Fibroblast of villous mesenchyme (primary cell): ENCODE measurements at regions not wholly inside any gene's neighbourhood (a gene's known extent, or its start where the extent isn't known, plus 50 kb on each side); places are given as distances from the start of the nearest gene placed in this dataset.

Experiments used
- DNase-seq: peaks from one replicate; pipeline ENCODE4 v3.0.0-alpha.2; 2010; ENCODE audit warnings: low read depth
- H3K4me3 ChIP-seq: 2 replicates; pipeline ENCODE4 v1.5.1; 2011; ENCODE audit warnings: low read depth, mild to moderate bottlenecking, low read length
- TF ChIP-seq, protein P1 (sequence below): IDR thresholded peaks from 2 replicates; pipeline ENCODE4 v1.5.1; 2012; ENCODE audit warnings: low read depth, mild to moderate bottlenecking, low read length; ENCODE audit not compliant: insufficient read depth

DNA sequence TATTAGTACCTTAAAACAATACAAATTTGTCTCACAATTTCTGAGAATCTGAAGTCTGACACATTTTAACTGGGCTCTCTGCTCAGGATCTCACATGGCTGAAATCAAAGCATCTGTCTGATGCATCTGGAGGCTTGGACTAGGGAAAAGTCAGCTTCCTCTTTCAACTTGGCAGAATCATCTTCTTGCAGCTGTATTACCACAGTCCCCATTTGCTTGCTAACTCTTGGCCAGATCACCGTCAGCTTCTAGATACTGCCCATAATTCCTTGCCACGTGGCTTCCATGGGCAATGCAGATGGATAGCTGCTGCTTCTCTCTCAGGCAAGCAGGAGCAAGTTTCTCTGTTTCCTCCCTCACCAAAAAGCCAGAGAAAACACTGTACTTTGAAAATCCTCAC, 1106.4 kb upstream of the CITED2 start:
- peak; percentile 47 for DNase-seq
- no peak overlapping the region for H3K4me3 ChIP-seq
- TF ChIP-seq, protein P1, sequence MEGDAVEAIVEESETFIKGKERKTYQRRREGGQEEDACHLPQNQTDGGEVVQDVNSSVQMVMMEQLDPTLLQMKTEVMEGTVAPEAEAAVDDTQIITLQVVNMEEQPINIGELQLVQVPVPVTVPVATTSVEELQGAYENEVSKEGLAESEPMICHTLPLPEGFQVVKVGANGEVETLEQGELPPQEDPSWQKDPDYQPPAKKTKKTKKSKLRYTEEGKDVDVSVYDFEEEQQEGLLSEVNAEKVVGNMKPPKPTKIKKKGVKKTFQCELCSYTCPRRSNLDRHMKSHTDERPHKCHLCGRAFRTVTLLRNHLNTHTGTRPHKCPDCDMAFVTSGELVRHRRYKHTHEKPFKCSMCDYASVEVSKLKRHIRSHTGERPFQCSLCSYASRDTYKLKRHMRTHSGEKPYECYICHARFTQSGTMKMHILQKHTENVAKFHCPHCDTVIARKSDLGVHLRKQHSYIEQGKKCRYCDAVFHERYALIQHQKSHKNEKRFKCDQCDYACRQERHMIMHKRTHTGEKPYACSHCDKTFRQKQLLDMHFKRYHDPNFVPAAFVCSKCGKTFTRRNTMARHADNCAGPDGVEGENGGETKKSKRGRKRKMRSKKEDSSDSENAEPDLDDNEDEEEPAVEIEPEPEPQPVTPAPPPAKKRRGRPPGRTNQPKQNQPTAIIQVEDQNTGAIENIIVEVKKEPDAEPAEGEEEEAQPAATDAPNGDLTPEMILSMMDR = no peak

DNA sequence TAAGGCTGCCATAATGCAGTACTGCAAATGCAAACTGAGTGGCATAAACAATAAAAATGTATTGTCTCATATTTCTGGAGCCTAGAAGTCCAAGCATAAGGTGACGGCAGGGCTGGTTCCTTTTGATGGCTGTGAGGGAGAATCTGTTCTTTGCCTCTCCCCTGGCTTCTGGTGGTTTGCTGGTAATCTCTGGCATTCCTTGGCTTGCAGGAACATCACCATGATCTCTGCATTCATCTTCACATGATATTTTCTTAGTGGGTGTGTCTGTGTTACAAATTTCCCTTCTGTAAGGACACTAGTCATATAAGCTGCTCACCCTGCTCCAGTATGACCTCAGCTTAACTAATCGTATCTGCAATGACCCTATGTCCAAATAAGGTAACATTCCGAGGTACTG, 1104.2 kb upstream of the CITED2 start:
- no peak for DNase-seq
- TF ChIP-seq, protein P1 = no peak

DNA sequence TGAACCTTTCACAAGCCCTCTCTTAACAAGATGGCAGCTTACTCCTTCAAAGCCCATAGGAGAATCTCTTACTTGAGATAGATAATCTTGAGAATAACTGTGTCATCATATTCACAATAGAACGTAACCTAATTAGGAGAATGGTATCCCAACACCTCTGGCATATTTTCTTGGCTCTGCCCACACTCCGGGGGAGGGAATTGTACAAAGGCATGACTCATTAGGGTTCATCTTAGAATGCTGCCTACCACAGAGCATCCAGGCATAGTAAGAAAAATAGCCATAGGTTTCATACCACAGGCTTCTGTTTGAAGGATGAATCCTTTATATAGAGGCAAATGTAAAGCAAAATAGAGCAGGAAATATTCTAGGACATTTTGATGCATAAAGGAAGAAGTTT, 1100.6 kb upstream of the CITED2 start:
- TF ChIP-seq, protein P1 = no peak

More for the DNA sequence above, 1104.2 kb upstream of the CITED2 start:
- no peak overlapping the region for H3K4me3 ChIP-seq

DNA sequence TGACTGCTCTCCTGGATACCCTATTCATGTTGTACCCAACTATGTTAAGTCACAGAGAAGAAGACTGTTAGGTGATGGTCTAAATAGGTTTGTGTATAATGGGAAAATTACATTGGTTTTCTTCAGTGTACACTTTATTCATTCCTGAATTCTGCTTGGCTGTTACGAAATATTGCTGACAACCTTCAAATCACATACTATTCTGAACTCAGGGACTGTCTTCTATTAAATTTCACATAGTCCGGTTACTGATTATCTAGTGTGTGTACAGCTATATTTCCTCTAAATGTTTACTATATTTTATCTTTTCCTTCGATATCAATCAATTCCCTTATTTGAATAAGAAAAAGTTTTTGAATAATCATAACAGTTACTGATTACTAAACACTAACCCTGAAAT, 1090.3 kb upstream of the CITED2 start:
- no peak overlapping the region for H3K4me3 ChIP-seq
- no peak for DNase-seq
- TF ChIP-seq, protein P1 = no peak

More for the DNA sequence above, 1100.6 kb upstream of the CITED2 start:
- no peak for DNase-seq
- H3K4me3 ChIP-seq = no peak overlapping the region

DNA sequence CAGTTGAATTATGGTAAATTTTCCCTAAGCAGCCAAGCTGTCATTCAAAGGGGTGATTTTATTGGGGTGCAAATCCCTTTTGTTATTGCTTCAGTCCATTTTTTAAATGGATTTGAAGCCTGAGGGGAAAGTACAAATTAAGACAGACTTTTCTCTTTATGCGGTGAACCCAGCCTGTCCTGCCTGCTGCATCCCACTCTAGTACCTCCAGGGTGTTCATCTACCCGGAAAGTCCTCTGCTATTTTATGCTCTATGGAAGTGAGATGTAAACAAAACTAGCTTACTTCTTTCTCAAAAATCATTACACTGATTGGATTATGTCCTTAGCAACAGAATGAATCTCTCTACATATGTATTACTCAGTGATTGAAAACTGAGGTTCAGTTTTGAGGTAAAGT, 1088.9 kb upstream of the CITED2 start:
- TF ChIP-seq, protein P1 = no peak
- H3K4me3 ChIP-seq = no peak overlapping the region
- no peak for DNase-seq

DNA sequence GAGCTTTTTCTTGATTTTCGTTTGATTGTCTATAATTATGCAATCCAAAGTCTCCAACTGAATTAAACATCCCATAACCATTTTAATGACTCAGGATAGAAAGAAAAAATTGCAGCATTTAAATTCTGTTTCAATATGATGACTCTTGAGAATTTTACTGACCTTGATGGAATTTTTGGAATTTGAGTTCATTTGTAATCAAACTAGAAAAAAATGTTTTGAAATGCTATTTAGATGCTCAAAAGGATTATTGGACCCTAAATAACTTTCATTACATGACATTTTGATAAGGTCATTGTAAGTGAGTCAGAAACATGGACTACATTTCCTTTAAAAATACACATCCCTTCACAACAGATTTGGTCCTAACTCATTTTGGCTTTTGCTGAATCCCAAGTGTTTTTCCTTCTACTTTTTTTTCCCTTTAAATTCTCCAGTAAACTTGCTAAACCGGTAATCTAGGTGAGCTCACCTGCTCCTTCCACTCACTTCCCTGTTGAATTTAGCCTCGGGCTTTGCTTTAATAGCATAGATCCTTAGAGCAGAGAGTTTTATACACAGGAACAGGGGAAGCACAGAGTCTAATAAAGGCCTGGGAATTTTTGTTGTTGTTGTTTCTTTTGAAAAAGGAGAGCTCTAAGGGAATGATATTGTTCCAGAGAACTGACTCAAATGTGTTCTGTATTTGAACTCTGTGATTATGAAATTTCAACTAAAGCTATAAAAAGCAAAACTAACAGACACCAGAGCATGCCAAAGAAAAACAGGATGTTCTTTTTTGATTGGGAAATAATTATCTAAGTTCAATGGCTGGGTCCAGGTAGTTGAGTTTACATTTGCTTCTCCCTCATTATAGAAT, 1088.2 kb upstream of the CITED2 start:
- H3K4me3 ChIP-seq = no peak overlapping the region
- DNase-seq = peak; percentile 92
- TF ChIP-seq, protein P1 = no peak
